ENCODE measurements at regions not wholly inside any gene's neighbourhood (a gene's known extent, or its start where the extent isn't known, plus 50 kb on each side); places are given as distances from the start of the nearest gene placed in this dataset.

- CTCF ChIA-PET, result no interaction called here
- H3K9me3 Mint-ChIP-seq, result peaks cover 7 to 16% (median 13%) of the 10 kb centered on the region in 5 donors
- no peaks in the 10 kb centered on the region for H3K4me1 ChIP-seq (ENCODE audit: insufficient read depth, low read length)
- H3K4me3 ChIP-seq (ENCODE audit: low read length), result no peak overlapping the region
- H3K27me3 Mint-ChIP-seq, result no peaks in the 10 kb centered on the region
- no peaks in the 10 kb centered on the region for H3K27me3 ChIP-seq (ENCODE audit: insufficient read depth, low read length, poor library complexity, severe bottlenecking)
- H3K4me1 Mint-ChIP-seq, result no peaks in the 10 kb centered on the region
- H3K27ac ChIP-seq (ENCODE audit: low read depth, low read length), result no peak overlapping the region
- DNase-seq, result no peak
- H3K36me3 ChIP-seq (ENCODE audit: insufficient read depth, low read length), result no peaks in the 10 kb centered on the region
- POLR2A ChIA-PET, result no interaction called here
- H3K27ac Mint-ChIP-seq, result no peak overlapping the region
- H3K4me3 Mint-ChIP-seq, result no peak overlapping the region
- no peaks in the 10 kb centered on the region for H3K9me3 ChIP-seq (ENCODE audit: low read length)
- H3K36me3 Mint-ChIP-seq, result no peaks in the 10 kb centered on the region
These were observed 248.6 kb upstream of the EPHA5 start for GRCh38 chr4:65918872-65919271.

GRCh38 chr4:65918212-65918611 is 247.9 kb upstream of the EPHA5 start:
- ChIA-PET POLR2A (no interaction called here), CTCF (no interaction called here)
- H3K4me3 ChIP-seq (ENCODE audit: low read length), result no peak overlapping the region
- no peaks in the 10 kb centered on the region for H3K27me3 ChIP-seq (ENCODE audit: insufficient read depth, low read length, poor library complexity, severe bottlenecking)
- H3K36me3 Mint-ChIP-seq, result no peaks in the 10 kb centered on the region
- peak overlapping the region in 1 of 8 donors; percentile 3 for H3K27ac Mint-ChIP-seq
- no peak overlapping the region for H3K4me3 Mint-ChIP-seq
- DNase-seq, result no peak
- H3K27me3 Mint-ChIP-seq, result peaks cover 0 to under 1% of the 10 kb centered on the region in 2 donors
- no peaks in the 10 kb centered on the region for H3K4me1 Mint-ChIP-seq
- peaks cover 7 to 16% (median 13%) of the 10 kb centered on the region in 5 donors for H3K9me3 Mint-ChIP-seq
- no peaks in the 10 kb centered on the region for H3K4me1 ChIP-seq (ENCODE audit: insufficient read depth, low read length)
- H3K36me3 ChIP-seq (ENCODE audit: insufficient read depth, low read length), result no peaks in the 10 kb centered on the region
- no peaks in the 10 kb centered on the region for H3K9me3 ChIP-seq (ENCODE audit: low read length)
- H3K27ac ChIP-seq (ENCODE audit: low read depth, low read length), result no peak overlapping the region

GRCh38 chr4:65917486-65917885 is 247.2 kb upstream of the EPHA5 start:
- POLR2A ChIA-PET, result no interaction called here
- no peaks in the 10 kb centered on the region for H3K4me1 ChIP-seq (ENCODE audit: insufficient read depth, low read length)
- Mint-ChIP-seq H3K4me1 (no peaks in the 10 kb centered on the region), H3K9me3 (peaks cover 8 to 19% (median 16%) of the 10 kb centered on the region in 5 donors), H3K27ac (no peak overlapping the region), H3K36me3 (no peaks in the 10 kb centered on the region), H3K27me3 (peaks cover 0 to 3% of the 10 kb centered on the region in 2 donors), H3K4me3 (no peak overlapping the region)
- H3K9me3 ChIP-seq (ENCODE audit: low read length), result no peaks in the 10 kb centered on the region
- H3K27me3 ChIP-seq (ENCODE audit: insufficient read depth, low read length, poor library complexity, severe bottlenecking), result no peaks in the 10 kb centered on the region
- H3K36me3 ChIP-seq (ENCODE audit: insufficient read depth, low read length), result no peaks in the 10 kb centered on the region
- H3K4me3 ChIP-seq (ENCODE audit: low read length), result no peak overlapping the region
- no peak overlapping the region for H3K27ac ChIP-seq (ENCODE audit: low read depth, low read length)
- no peak for DNase-seq
- CTCF ChIA-PET, result no interaction called here

GRCh38 chr4:65911720-65912119 is 241.4 kb upstream of the EPHA5 start:
- Histone ChIP-seq H3K27ac (ENCODE audit: low read depth, low read length) (no peak overlapping the region), H3K27me3 (ENCODE audit: insufficient read depth, low read length, poor library complexity, severe bottlenecking) (no peaks in the 10 kb centered on the region), H3K4me3 (ENCODE audit: low read length) (no peak overlapping the region), H3K9me3 (ENCODE audit: low read length) (no peaks in the 10 kb centered on the region), H3K36me3 (ENCODE audit: insufficient read depth, low read length) (no peaks in the 10 kb centered on the region), H3K4me1 (ENCODE audit: insufficient read depth, low read length) (no peaks in the 10 kb centered on the region)
- Mint-ChIP-seq H3K4me3 (no peak overlapping the region), H3K9me3 (peaks cover 3 to 33% (median 10%) of the 10 kb centered on the region in 5 donors), H3K36me3 (no peaks in the 10 kb centered on the region), H3K4me1 (no peaks in the 10 kb centered on the region), H3K27ac (no peak overlapping the region), H3K27me3 (peaks cover 0 to 3% of the 10 kb centered on the region in 2 donors)
- CTCF ChIA-PET, result no interaction called here
- no peak for DNase-seq
- POLR2A ChIA-PET, result no interaction called here

GRCh38 chr4:65893957-65894755 is 223.9 kb upstream of the EPHA5 start:
- H3K36me3 ChIP-seq (ENCODE audit: insufficient read depth, low read length), result no peaks in the 10 kb centered on the region
- H3K4me1 ChIP-seq (ENCODE audit: insufficient read depth, low read length), result no peaks in the 10 kb centered on the region
- ChIA-PET CTCF (no interaction called here), POLR2A (no interaction called here)
- DNase-seq, result no peak
- H3K27ac ChIP-seq (ENCODE audit: low read depth, low read length), result no peak overlapping the region
- H3K4me1 Mint-ChIP-seq, result no peaks in the 10 kb centered on the region
- peaks cover 0 to 28% (median 12%) of the 10 kb centered on the region in 5 donors for H3K9me3 Mint-ChIP-seq
- H3K4me3 Mint-ChIP-seq, result no peak overlapping the region
- no peaks in the 10 kb centered on the region for H3K36me3 Mint-ChIP-seq
- peaks cover 4% of the 10 kb centered on the region for H3K9me3 ChIP-seq (ENCODE audit: low read length)
- no peak overlapping the region for H3K4me3 ChIP-seq (ENCODE audit: low read length)
- H3K27me3 ChIP-seq (ENCODE audit: insufficient read depth, low read length, poor library complexity, severe bottlenecking), result no peaks in the 10 kb centered on the region
- peak overlapping the region in 1 of 8 donors; percentile 50 for H3K27ac Mint-ChIP-seq
- no peaks in the 10 kb centered on the region for H3K27me3 Mint-ChIP-seq

- CTCF ChIA-PET, result interaction anchor here (0.7 kb wide), 1 partner anchor 119 kb away, joined by 3 read pairs; no protein-coding TSS in a partner anchor
- no peaks in the 10 kb centered on the region for H3K4me1 ChIP-seq (ENCODE audit: insufficient read depth, low read length)
- POLR2A ChIA-PET, result no interaction called here
- no peak for DNase-seq
- H3K27me3 ChIP-seq (ENCODE audit: insufficient read depth, low read length, poor library complexity, severe bottlenecking), result no peaks in the 10 kb centered on the region
- Mint-ChIP-seq H3K4me1 (no peaks in the 10 kb centered on the region), H3K27me3 (no peaks in the 10 kb centered on the region), H3K27ac (no peak overlapping the region), H3K36me3 (no peaks in the 10 kb centered on the region), H3K9me3 (peaks cover 0 to 23% (median 9%) of the 10 kb centered on the region in 5 donors), H3K4me3 (no peak overlapping the region)
- no peak overlapping the region for H3K27ac ChIP-seq (ENCODE audit: low read depth, low read length)
- H3K36me3 ChIP-seq (ENCODE audit: insufficient read depth, low read length), result no peaks in the 10 kb centered on the region
- peaks cover 4% of the 10 kb centered on the region for H3K9me3 ChIP-seq (ENCODE audit: low read length)
- no peak overlapping the region for H3K4me3 ChIP-seq (ENCODE audit: low read length)
These were observed 223.0 kb upstream of the EPHA5 start for GRCh38 chr4:65893271-65893670.

- Histone ChIP-seq H3K27ac (ENCODE audit: low read depth, low read length) (no peak overlapping the region), H3K4me3 (ENCODE audit: low read length) (no peak overlapping the region), H3K4me1 (ENCODE audit: insufficient read depth, low read length) (no peaks in the 10 kb centered on the region), H3K27me3 (ENCODE audit: insufficient read depth, low read length, poor library complexity, severe bottlenecking) (no peaks in the 10 kb centered on the region), H3K9me3 (ENCODE audit: low read length) (no peaks in the 10 kb centered on the region), H3K36me3 (ENCODE audit: insufficient read depth, low read length) (no peaks in the 10 kb centered on the region)
- Mint-ChIP-seq H3K27ac (no peak overlapping the region), H3K27me3 (no peaks in the 10 kb centered on the region), H3K4me3 (no peak overlapping the region), H3K36me3 (no peaks in the 10 kb centered on the region), H3K4me1 (no peaks in the 10 kb centered on the region), H3K9me3 (peaks cover 0 to 22% (median 6%) of the 10 kb centered on the region in 5 donors)
- ChIA-PET CTCF (no interaction called here), POLR2A (no interaction called here)
- no peak for DNase-seq
These were observed 210.3 kb upstream of the EPHA5 start for GRCh38 chr4:65880594-65880993.

GRCh38 chr4:65868096-65868824 is 198.0 kb upstream of the EPHA5 start:
- POLR2A ChIA-PET, result no interaction called here
- no peaks in the 10 kb centered on the region for H3K36me3 Mint-ChIP-seq

More at GRCh38 chr4:65868096-65868824, 198.0 kb upstream of the EPHA5 start:
- Histone ChIP-seq H3K4me1 (ENCODE audit: insufficient read depth, low read length) (no peaks in the 10 kb centered on the region), H3K36me3 (ENCODE audit: insufficient read depth, low read length) (no peaks in the 10 kb centered on the region), H3K27ac (ENCODE audit: low read depth, low read length) (no peak overlapping the region), H3K27me3 (ENCODE audit: insufficient read depth, low read length, poor library complexity, severe bottlenecking) (no peaks in the 10 kb centered on the region), H3K9me3 (ENCODE audit: low read length) (no peaks in the 10 kb centered on the region), H3K4me3 (ENCODE audit: low read length) (no peak overlapping the region)
- no peak overlapping the region for H3K4me3 Mint-ChIP-seq
- no peak overlapping the region for H3K27ac Mint-ChIP-seq
- no peak for DNase-seq
- peaks cover 1 to 9% (median 5%) of the 10 kb centered on the region in 5 donors for H3K9me3 Mint-ChIP-seq
- H3K27me3 Mint-ChIP-seq, result no peaks in the 10 kb centered on the region
- CTCF ChIA-PET, result no interaction called here
- no peaks in the 10 kb centered on the region for H3K4me1 Mint-ChIP-seq

Data from CD8-positive, alpha-beta memory T cell (primary cell).